Rectal smooth muscle tissue (tissue), 1 donor: ENCODE measurements at regions not wholly inside any gene's neighbourhood (a gene's known extent, or its start where the extent isn't known, plus 50 kb on each side); places are given as distances from the start of the nearest gene placed in this dataset.

Experiments used
- H3K27ac ChIP-seq: one replicate; pipeline ENCODE4 v1.7.0; 2013; ENCODE audit warnings: low read depth, low read length, inconsistent platforms
- H3K27me3 ChIP-seq: one replicate; pipeline ENCODE4 v1.7.0; 2013; ENCODE audit warnings: low read length; ENCODE audit not compliant: control insufficient read depth, insufficient read depth
- H3K36me3 ChIP-seq: one replicate; pipeline ENCODE4 v1.7.0; 2013; ENCODE audit warnings: low read length; ENCODE audit not compliant: control insufficient read depth, insufficient read depth
- H3K4me1 ChIP-seq: one replicate; pipeline ENCODE4 v1.7.0; 2013; ENCODE audit warnings: low read length; ENCODE audit not compliant: control insufficient read depth, insufficient read depth
- H3K4me3 ChIP-seq: one replicate; pipeline ENCODE4 v1.7.0; 2013; ENCODE audit warnings: low read length
- H3K9ac ChIP-seq: one replicate; pipeline ENCODE4 v1.7.0; 2013; ENCODE audit warnings: low read length

- Histone ChIP-seq H3K4me1 (no peaks in the 10 kb centered on the region), H3K36me3 (no peaks in the 10 kb centered on the region), H3K4me3 (no peak overlapping the region), H3K27ac (no peak overlapping the region), H3K27me3 (no peaks in the 10 kb centered on the region), H3K9ac (no peak overlapping the region)
Observed at GRCh38 chr9:108666240-108666784, 189.5 kb downstream of the ACTL7B start.

GRCh38 chr9:108665521-108666239 lies 190.1 kb downstream of the ACTL7B start:
- no peak overlapping the region for H3K9ac ChIP-seq
- H3K27me3 ChIP-seq: no peaks in the 10 kb centered on the region
- no peaks in the 10 kb centered on the region for H3K36me3 ChIP-seq
- H3K27ac ChIP-seq: no peak overlapping the region
- no peak overlapping the region for H3K4me3 ChIP-seq
- H3K4me1 ChIP-seq: no peaks in the 10 kb centered on the region

GRCh38 chr9:108664309-108665255 lies 191.2 kb downstream of the ACTL7B start:
- no peaks in the 10 kb centered on the region for H3K4me1 ChIP-seq
- no peak overlapping the region for H3K9ac ChIP-seq
- no peaks in the 10 kb centered on the region for H3K27me3 ChIP-seq
- no peaks in the 10 kb centered on the region for H3K36me3 ChIP-seq
- no peak overlapping the region for H3K4me3 ChIP-seq
- no peak overlapping the region for H3K27ac ChIP-seq

- H3K4me1 ChIP-seq: no peaks in the 10 kb centered on the region
- no peaks in the 10 kb centered on the region for H3K36me3 ChIP-seq
- H3K27ac ChIP-seq: no peak overlapping the region
- H3K9ac ChIP-seq: no peak overlapping the region
- H3K27me3 ChIP-seq: no peaks in the 10 kb centered on the region
- H3K4me3 ChIP-seq: no peak overlapping the region
Observed at GRCh38 chr9:108663422-108663821, 192.4 kb downstream of the ACTL7B start.

GRCh38 chr9:108662956-108663355 lies 192.8 kb downstream of the ACTL7B start:
- H3K27ac ChIP-seq: no peak overlapping the region
- H3K36me3 ChIP-seq: no peaks in the 10 kb centered on the region
- H3K27me3 ChIP-seq: no peaks in the 10 kb centered on the region
- H3K9ac ChIP-seq: no peak overlapping the region
- no peaks in the 10 kb centered on the region for H3K4me1 ChIP-seq
- H3K4me3 ChIP-seq: no peak overlapping the region

GRCh38 chr9:108662091-108662875 lies 193.5 kb downstream of the ACTL7B start:
- no peak overlapping the region for H3K4me3 ChIP-seq
- H3K9ac ChIP-seq: no peak overlapping the region
- no peaks in the 10 kb centered on the region for H3K4me1 ChIP-seq
- no peak overlapping the region for H3K27ac ChIP-seq
- no peaks in the 10 kb centered on the region for H3K27me3 ChIP-seq
- H3K36me3 ChIP-seq: no peaks in the 10 kb centered on the region

GRCh38 chr9:108656566-108656965 lies 199.2 kb downstream of the ACTL7B start:
- Histone ChIP-seq H3K36me3 (no peaks in the 10 kb centered on the region), H3K9ac (no peak overlapping the region), H3K27ac (no peak overlapping the region), H3K4me3 (no peak overlapping the region), H3K27me3 (no peaks in the 10 kb centered on the region), H3K4me1 (no peaks in the 10 kb centered on the region)

GRCh38 chr9:108655818-108656217 lies 200.0 kb downstream of the ACTL7B start:
- Histone ChIP-seq H3K4me3 (no peak overlapping the region), H3K4me1 (no peaks in the 10 kb centered on the region), H3K27me3 (no peaks in the 10 kb centered on the region), H3K9ac (no peak overlapping the region), H3K27ac (no peak overlapping the region), H3K36me3 (no peaks in the 10 kb centered on the region)

GRCh38 chr9:108654566-108654965 lies 201.2 kb downstream of the ACTL7B start:
- Histone ChIP-seq H3K4me3 (no peak overlapping the region), H3K36me3 (no peaks in the 10 kb centered on the region), H3K9ac (no peak overlapping the region)

DNA sequence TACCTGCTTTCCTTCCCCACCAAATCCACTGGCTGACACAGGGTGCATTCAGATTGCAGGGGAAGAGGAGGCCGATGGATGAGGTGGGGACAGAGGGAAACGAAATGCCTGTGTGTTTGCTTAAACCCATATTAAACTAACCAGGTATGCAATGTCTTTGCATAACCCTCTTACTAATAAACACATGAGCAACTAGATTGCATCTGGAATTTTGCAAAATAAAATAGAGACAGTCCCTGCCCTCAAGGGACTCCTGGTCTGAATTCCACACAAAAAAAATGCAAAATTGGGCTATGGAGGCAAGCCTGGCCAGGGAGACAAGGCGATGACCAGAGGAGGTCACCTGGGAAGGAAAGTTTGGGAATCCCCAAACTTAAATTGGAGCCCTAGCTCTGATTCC lies 202.9 kb downstream of the ACTL7B start:
- H3K27me3 ChIP-seq: no peaks in the 10 kb centered on the region
- H3K36me3 ChIP-seq: no peaks in the 10 kb centered on the region
- no peak overlapping the region for H3K4me3 ChIP-seq
- H3K9ac ChIP-seq: no peak overlapping the region
- no peaks in the 10 kb centered on the region for H3K4me1 ChIP-seq
- no peak overlapping the region for H3K27ac ChIP-seq

More at GRCh38 chr9:108654566-108654965, 201.2 kb downstream of the ACTL7B start:
- Histone ChIP-seq H3K4me1 (no peaks in the 10 kb centered on the region), H3K27ac (no peak overlapping the region), H3K27me3 (no peaks in the 10 kb centered on the region)

DNA sequence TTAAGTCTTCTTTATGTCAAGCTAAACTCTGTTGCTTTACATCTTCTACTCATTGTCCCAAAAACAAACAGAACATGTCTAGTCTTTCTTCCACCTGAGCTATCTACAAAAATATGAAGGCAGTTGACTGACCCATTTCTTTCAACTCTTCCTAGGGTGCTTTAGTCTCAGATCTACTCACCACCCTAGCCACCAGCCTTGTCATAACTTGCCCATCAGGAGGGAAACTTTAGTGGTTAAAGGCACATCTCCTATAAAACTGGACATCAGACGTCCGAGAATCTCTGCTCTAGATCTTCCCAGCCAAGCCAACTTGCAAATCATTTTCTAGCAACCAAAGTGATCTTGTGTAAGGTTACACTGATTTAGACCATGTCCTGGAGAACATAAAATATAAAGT lies 205.0 kb downstream of the ACTL7B start:
- Histone ChIP-seq H3K27ac (no peak overlapping the region), H3K9ac (no peak overlapping the region), H3K27me3 (no peaks in the 10 kb centered on the region), H3K36me3 (no peaks in the 10 kb centered on the region), H3K4me3 (no peak overlapping the region), H3K4me1 (no peaks in the 10 kb centered on the region)

DNA sequence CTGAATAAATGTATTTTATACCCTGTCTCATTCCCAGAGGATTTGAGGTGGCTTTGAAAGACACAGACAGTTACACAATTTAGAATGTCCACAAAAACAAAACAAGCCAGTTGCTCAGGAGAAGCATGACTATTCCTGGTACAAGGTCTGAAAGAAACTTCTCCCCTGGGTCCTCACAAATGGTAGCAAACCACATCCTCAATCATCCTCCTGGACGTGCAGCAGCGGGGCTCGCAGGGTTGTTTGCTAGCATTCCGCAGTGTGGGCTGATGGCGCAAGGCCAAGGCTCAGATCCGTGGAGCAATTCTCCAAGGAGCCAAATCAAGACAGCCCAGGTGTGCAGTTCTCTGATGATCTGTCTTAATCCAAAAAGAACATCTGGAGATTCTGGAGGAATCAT lies 210.3 kb downstream of the ACTL7B start:
- no peaks in the 10 kb centered on the region for H3K27me3 ChIP-seq
- H3K4me1 ChIP-seq: no peaks in the 10 kb centered on the region
- no peaks in the 10 kb centered on the region for H3K36me3 ChIP-seq
- H3K27ac ChIP-seq: no peak overlapping the region
- H3K9ac ChIP-seq: no peak overlapping the region
- no peak overlapping the region for H3K4me3 ChIP-seq
